HG02571 (cell line): ENCODE measurements at regions not wholly inside any gene's neighbourhood (a gene's known extent, or its start where the extent isn't known, plus 50 kb on each side); places are given as distances from the start of the nearest gene placed in this dataset.

ENCODE experiments used
- ATAC-seq: cut with Tn5 transposase; IDR thresholded peaks from one replicate; pipeline ENCODE4 v1.9.1; 2021; ENCODE audit warnings: mild to moderate bottlenecking, moderate library complexity; ENCODE audit not compliant: unreplicated experiment

DNA sequence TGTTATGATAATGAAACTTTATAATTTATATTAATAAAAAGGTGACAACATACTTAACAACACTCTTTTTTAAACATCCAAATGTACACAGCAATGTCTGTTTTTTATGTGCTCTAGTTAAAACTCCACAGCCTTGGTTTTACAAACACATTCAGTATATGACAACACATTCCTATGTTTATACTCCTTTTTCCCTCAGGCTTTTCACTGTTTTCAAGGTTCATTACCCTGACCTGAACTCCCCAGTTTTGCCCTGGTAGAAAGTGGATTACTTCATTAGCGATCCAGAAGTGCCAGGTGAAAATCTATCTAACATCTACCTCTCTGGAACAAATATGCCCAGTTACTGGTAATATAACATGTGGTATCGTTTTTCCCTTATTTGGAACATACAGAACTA, 340.2 kb upstream of the DDHD1 start:
- ATAC-seq = no peak

DNA sequence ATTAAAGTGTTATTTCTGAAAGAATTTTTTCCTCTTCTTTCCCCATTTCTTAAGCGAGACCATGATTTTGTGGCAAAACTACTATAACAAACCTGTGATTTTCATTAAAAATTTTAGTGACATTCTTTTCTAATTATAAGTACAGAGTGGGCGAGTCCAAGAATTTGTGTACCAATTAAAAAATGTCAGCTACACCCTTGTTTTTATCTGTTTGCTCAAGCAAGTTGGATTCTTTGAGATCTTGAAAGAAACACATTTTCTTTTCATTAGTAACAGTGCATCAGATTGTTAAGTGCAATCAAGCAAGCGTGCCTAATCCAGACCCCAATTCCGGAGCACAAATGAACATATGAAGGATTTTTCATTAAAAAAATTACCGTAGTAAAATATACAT, 338.8 kb upstream of the DDHD1 start:
- ATAC-seq = no peak

DNA sequence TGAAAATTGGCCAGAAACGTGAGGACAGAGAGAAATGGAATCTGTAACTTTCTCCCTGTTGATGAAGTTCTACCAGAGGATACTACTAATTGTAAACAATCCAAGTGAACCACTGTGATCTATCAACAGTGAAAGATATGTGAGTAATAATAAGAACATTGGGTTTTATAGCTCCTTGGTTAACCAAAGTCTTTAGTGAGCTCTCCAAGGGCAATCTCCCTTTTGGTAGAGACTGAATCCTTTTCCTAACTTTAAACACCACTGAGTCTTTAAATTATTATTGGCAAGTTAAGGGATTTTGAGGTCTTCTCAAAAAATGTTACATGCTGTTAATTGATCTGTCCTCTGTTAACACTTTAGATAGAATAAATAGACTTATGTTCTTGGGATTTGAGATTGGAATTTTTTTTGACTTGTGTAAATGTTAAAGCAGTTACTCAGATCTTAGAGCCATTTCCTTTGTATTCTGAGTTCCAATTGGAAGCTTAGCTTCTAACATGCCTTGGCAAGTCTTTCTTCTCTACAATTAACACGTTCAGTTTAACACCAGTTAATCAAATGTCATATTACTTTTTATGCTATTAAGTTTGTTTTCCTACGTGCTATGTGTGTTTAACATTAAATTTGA, 338.2 kb upstream of the DDHD1 start:
- no peak for ATAC-seq

DNA sequence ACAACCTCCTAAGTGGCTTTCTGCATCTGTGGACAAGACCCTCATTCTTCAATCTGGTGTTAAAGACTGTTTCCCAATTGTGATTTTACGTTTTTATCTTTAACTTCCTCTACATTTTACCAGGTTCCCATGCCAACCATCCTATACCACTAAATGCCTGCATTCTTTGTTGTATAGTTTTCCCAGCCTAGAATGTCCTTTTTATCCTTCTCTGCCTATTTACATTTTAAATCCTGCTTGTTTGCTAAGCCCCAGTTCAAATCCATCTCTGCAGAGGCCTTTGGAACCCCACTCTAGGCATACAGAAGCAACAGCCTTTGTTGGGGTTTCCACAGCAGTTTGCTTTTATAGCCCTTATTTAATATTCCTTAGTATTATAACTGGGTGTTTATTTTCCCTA, 325.1 kb upstream of the DDHD1 start:
- ATAC-seq = no peak

DNA sequence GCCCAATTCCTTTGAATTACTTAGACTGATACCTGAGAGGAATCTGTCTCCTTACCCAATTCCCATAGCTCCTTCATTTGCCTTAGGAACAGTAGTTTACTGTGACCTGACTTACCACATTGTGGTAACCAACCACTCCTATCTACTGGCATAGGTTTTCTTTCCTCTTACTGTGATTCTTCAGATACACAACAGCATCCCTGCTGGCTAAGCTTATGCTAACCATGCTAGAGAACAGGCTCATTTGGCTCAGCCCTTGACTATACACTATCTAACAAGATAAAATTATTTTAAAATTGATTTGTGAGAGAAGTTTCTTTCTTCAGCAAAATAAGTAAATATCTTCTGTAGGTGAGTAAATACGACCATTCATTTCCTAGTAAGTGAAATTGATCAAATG, 320.4 kb upstream of the DDHD1 start:
- ATAC-seq = no peak

DNA sequence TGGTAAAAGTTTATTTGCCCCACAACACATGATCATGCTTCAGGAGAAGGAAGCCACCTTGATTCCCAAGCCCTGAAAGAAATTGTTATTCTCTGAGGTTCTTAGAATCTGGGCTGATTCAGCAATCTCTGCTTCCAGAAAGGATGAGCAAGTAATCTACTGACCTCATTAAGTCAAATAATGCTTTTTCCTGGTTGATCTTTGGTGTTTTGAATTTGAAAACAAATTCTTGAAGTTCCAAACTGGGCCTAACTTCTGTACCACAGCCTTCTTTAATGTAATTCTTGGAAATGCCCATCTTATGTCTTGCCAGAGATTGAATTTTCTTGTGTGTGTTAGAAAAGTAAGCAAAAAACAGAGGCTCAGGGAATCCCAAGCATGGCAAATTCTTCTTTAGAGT, 319.2 kb upstream of the DDHD1 start:
- no peak for ATAC-seq

DNA sequence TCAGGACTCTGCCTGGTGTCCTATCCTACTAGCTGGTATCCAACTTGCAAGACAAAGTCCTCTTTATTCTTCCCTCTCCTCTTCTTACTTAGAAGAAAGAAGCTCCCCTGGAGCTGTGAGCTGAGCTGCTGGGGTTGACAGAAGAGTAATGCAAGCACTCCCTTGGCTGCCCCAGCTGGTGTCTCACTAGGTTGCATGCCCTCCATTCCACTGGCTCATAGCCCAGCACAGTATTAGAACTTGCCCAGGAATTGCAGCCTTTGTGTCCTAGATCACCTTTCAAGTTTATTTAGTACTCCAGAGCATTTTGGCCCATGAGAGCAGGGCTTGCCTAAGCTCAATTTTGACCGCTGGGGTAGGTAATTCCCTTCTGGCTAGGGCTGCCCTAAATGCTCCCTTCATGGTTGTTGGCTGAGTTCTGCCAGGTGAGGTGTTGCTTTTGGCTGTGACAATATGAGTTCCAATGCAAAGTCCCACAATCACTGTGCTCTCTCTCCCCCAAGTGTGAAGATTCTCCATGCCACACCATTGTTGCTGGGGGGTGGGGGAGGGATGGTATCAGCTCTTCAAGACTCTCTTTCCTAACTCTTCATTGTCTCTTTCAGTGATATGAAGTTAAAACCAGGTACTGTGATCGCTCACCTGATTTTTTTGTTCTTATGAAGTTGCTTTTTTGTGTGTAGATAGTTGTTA, 317.4 kb upstream of the DDHD1 start:
- ATAC-seq = no peak

DNA sequence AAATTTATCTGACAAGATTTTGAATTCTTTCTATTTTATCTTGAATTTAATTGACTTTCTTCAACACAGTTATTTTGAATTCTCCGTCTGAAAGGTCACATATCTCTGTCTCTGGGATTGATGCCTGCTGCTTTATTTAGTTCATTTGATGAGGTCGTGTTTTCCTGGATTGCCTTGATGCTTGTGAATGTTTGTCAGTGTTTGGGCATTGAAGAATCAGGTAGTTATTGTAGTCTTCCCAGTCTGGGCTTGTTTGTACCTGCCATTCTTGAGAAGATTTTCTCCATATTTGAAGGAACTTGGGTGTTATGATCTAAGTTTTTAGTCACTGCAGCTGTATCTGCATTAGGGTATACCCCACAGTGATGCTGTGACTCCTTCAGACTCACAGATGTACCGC, 315.8 kb upstream of the DDHD1 start:
- no peak for ATAC-seq

DNA sequence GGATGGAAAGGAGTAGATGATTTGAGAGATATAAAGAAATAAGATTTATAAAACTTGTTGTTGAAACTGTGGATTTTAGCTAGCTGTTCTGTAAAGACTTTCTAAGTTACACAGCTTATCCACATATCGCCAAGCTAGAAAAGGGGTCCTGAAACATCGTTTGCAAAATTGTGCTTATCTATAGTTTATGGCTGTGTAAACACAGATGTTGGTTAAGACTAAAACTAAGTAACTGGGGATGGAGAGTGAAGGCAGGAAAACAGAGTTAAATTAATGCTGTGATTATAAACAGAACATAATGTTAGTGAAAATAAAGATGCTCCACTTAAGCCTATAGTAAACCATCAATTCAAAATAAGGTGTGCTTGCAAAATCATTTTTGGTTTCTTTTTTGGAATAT, 311.3 kb upstream of the DDHD1 start:
- ATAC-seq = no peak

DNA sequence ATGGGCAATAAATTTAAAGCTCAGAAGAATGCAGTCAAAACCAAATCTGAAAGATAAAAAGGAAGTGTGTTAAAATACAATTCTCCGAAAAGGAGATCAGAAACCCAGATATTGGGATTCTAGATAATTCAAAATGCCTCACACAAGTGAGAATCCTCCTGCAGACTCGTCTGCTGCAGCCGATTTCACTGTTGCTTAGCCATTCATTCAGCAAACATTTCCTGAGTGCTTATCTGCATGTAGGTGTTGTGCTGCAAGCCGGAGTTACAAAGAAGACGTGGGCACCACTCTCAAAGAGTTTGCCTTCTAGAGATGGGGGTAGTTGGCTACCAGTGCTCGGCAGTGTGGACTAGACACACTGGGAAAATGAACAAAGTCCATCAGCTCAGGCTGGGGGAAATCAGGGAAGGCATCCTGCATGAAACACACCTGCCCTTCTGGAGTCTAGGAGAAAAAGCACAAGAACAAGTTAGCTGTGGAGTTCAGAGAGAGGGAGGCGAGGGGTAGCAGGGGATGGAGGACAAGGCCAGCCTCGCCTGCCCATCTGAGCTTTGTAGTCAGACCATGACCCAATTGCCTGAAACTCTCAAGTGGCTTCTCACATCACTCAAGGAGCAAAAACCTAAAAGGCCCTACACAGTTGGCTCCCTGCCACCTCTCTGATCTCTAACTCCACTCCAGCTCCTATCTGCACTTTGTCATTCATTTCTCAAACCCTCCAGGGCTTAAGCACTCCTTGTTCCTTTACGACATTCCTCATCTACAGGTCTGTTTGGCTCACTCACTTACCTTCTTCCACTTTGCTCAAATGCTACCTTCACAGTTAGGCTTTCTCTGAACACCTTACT, 310.0 kb upstream of the DDHD1 start:
- no peak for ATAC-seq

DNA sequence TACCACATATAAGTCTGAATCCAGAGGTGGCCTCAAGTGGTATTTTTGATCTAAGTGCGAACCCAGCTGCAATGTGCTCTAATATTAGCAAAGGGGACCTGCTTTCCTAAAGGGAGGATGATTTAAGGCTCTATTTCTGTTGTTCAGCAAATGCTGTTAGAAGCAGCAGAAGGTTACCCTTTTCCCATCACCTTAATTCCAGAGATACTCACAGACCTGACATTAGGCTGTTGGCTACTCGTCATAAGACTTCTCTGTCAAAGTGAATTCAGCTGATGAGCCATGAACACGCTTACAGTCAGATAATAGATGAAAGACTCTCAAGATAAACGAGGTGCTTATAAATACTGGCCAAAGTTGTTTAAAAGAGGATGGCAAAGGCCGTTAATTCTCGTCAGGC, 308.7 kb upstream of the DDHD1 start:
- ATAC-seq = no peak

DNA sequence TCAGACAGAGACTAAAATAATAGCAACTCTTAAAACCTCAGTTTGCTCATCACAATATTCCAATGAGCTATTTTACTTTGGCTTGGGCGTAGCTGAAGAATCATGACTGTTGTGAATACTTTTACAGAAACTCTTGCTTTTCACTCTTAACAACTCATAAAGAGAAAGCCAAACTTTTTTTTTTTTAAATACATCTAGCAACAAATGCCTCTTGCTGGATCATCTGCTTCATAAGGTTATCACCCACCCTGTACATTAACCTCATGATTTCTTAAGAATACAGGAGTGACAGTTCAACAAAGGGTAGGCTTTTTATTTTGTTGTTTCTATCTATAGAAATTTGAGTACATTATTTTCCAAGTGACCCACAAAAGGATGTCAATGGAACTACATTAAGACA, 307.4 kb upstream of the DDHD1 start:
- ATAC-seq = no peak

DNA sequence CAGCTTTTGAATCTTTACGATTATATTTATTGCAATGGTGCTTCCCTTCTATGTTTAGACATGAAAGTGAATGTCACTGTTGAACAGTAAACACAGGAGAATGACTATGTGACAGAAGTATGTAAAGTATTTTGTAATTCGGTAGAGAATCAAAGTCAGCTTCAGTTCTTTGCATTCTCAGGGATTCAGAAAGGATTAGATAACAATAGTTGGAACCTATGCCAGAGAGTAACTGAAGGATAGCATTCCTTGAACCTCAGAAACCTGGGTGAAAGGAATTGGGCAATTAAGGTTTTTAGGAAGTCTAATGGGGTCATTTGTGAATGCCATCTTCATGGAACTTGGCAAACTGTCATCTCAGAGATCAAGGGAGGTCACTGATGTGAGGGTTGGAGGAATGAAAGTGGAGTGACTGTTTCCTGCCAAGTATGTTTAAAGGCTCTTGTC, 305.3 kb upstream of the DDHD1 start:
- ATAC-seq = no peak

DNA sequence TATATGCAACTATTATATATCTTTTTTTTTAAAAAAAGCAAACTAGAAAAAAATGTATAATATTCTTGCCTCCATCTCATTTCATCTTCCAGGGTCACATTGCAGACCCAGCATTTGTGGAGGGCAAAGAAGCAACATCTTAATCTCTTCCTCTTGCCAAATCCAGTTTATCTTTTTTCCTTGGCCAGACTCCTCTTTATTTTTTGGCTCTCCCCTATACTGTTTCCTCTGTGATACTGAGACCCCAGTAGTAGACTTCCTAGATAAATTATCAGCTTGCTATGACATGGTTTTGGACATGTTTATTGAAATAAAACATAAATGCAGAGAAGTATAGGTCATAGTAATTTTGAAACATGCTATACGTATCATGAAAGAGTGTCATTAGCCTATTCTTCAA, 303.8 kb upstream of the DDHD1 start:
- no peak for ATAC-seq

DNA sequence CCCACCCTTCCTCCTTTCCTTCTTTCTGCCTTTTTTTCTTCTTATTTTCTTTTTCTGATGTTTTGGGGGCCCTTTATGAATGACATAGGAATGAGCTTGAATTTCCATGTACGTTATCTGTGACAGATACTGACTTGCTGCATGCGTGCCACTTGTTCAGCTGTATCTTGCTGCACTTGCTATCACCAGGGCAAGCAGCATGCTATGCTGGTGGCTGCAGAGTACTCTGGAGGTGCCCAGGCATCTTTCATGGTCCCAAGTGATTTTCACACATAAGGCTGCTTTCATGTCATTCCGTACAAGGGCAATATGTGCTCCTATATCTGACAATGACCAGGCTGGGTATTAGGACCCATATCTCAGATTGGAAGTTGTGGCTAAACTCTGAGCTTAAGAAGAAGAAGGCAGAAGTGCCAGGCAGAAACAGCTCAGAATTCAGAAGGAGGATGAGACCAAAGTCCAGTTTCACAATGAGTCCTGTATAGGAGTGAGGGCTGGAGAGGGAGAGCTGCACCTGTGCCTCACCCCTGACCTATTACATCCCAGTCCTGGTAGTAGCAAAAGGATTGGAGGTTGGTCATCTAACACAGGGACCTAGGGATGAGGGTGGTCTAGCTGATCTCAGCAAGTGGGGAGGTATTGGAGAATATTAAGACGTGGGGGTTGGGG, 299.0 kb upstream of the DDHD1 start:
- ATAC-seq = no peak

DNA sequence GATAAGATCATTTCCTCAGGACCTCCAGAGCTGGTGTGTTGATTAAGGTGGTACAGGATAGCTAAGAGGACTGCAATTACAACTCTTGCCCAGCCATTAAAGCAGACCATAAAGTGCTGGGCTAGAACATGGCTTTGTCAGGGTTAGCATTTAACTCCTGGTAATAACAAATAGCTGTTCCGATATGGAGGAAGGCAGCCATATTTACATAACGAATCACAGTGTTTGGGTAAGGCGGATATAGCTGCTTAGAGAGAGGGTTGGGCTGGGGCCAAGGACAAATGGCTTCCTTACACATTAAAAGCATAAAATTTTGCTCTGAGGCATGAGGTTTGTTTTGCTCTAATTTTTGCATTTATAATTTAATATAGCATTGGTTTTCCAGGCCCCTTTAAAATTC, 297.7 kb upstream of the DDHD1 start:
- no peak for ATAC-seq

DNA sequence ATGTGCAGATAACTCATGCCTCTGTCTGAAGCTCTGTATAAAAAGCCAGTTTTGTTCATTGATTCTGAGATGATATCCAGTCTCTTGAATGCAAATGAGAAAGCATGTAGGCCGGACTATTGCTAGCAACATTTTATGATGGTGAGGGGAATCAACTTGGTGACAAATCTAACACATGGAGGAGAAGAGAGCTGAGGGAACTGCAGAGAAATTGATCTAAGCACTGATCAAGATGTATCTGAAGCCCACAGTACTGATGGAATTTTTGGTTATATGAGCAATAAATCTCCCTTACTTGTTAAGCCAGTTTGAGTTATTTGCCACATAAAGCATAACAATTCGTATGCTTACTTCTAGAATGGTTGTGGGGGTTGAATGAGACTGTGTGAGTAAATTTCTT, 295.6 kb upstream of the DDHD1 start:
- no peak for ATAC-seq

DNA sequence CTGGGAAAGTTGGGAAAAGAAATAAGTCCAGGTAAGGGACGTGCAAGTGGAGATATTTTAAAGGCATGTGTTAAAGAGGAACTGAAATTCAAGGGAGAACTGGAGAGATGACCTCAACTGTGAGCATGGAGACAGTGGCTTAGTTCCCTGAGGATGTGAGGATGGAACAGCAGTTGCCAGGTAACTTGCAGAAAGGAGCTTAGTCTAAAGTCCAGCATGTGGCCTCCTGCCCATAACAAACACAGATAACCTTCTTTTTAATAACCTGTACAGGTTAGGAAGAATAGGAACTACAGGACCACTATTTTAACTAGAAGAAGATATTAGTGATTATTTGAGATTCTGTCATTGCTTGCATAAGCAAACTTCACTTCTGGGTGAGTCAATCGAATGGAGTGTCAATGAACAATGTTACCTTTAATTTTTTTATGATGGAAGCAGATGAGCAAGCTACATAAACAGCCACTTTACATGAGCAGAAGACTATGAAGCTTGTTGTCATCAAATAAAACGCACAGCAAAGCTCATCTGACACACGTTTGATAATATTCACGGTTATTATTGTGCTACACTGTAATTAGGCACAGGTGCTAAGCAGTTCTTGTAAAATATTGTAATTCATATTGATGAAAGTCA, 291.7 kb upstream of the DDHD1 start:
- no peak for ATAC-seq

DNA sequence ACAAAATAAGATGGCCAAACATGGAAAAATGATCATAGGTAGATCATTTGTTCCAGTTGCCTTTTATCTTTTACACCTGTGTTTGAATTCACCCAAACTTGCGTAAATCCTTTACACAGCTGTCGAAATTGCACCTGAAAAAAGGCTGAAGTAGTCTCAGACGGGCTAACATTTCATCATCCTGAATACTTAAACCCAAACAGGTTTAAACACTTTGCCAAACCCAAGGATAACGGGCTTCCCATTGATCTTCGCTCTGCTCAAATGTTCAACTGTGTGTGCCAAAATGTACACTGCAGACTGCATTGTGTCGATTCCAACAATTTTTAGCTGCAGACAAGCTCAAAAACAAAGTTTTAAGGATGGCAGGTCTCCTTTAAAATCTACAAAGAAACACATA, 288.7 kb upstream of the DDHD1 start:
- no peak for ATAC-seq

DNA sequence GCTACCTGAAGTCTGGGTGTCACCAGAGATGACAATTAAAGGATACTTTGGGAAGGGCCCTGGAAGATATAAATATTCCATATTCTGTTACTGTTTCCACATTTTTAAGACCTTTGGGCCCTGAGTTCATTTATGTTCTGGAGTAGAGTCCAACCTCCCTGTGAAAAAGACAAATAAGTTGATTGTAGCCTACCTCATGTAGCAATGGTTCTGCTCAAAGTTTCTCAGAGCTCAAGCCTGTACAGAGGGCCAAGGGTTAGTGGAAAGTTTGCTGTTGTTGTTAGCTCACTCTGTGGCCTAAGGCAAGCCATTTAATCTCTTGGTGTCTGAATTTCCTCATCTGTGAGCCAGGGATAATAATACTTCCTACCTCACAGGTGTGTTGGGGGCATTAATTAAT, 284.7 kb upstream of the DDHD1 start:
- no peak for ATAC-seq

DNA sequence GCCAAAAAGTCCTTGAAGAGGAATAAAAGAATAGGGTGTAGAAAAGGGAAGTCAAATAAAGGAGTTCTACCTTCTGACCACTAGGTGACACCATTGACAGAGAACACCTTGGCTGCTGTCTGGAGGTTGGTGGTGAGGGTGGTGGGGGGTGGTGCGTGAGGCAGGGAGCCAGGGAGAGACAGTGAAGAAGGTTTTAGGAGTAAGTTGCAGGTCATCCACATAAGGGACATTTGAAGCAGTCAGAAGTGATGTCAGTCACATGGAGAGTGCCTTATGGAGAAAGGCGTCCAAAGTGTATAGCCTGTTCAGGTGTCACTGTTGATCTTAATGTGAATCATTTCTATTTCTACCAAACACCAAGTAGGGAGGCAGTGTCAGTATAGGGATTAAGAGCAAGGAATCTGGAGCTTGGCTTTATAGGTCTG, 279.3 kb upstream of the DDHD1 start:
- no peak for ATAC-seq
